Activated CD4-positive, alpha-beta T cell treated with anti-CD3 and anti-CD28 coated beads, Interleukin-2, amount 10 ng/mL, durations not matched to agents 7 days and 5 days (primary cell): ENCODE measurements at regions not wholly inside any gene's neighbourhood (a gene's known extent, or its start where the extent isn't known, plus 50 kb on each side); places are given as distances from the start of the nearest gene placed in this dataset.

Source experiments
- CTCF ChIA-PET: fragments of 350-600 bp; sonication (Branson Sonifier 250); formaldehyde crosslinking; loops from one replicate; lab custom pipeline; 2021; ENCODE audit warnings: antibody characterized with exemption; lab: Charles Lee
- POLR2A ChIA-PET: fragments of 350-600 bp; sonication (Branson Sonifier 250); formaldehyde crosslinking; loops from one replicate; lab custom pipeline; 2021; ENCODE audit warnings: antibody characterized with exemption; lab: Charles Lee
- DNase-seq: peaks from one replicate; pipeline ENCODE4 v3.0.0-alpha.2; 2020
- H3K27ac Mint-ChIP-seq: one replicate; pipeline ENCODE4 v1.8.0; 2021; ENCODE audit warnings: mild to moderate bottlenecking, moderate library complexity, mixed read lengths
- H3K27me3 Mint-ChIP-seq: one replicate; pipeline ENCODE4 v1.8.0; 2021; ENCODE audit warnings: mixed read lengths
- H3K36me3 Mint-ChIP-seq: one replicate; pipeline ENCODE4 v1.8.0; 2021; ENCODE audit warnings: low read depth, mixed read lengths
- H3K4me1 Mint-ChIP-seq: one replicate; pipeline ENCODE4 v1.8.0; 2021; ENCODE audit warnings: mixed read lengths
- H3K4me3 Mint-ChIP-seq: one replicate; pipeline ENCODE4 v1.8.0; 2021; ENCODE audit warnings: mild to moderate bottlenecking, moderate library complexity, mixed read lengths
- H3K9me3 Mint-ChIP-seq: one replicate; pipeline ENCODE4 v1.8.0; 2021; ENCODE audit warnings: mixed read lengths

DNA sequence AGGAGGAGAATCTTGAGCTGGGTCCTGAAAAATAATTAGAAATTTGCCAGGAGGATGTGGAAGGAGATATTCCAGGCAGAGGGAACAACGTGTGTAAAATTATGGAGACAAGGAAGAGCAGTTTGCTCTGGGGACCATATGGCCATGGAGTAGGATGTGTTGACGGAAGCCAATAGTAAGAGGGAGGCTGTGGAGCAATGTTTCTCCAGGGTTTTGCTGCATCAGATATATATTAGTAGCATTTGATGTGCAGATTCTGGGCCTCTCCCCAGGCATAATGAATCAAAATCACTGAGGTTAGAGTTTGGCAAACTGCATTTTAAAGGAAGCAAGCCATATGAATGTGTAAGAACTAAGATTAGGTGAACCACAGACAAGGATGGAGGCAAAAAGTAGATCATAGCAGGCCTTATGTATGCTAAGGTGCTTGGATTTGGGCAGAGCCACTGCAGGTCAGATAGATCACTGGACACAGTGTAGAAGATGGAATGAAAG is 192.9 kb upstream of the IL12A start:
- H3K4me1 Mint-ChIP-seq, result no peaks in the 10 kb centered on the region
- CTCF ChIA-PET, result no interaction called here
- no peak overlapping the region for H3K4me3 Mint-ChIP-seq
- H3K36me3 Mint-ChIP-seq, result no peaks in the 10 kb centered on the region
- H3K27ac Mint-ChIP-seq, result no peak overlapping the region
- H3K27me3 Mint-ChIP-seq, result no peaks in the 10 kb centered on the region
- no peak for DNase-seq
- POLR2A ChIA-PET, result no interaction called here
- no peaks in the 10 kb centered on the region for H3K9me3 Mint-ChIP-seq

DNA sequence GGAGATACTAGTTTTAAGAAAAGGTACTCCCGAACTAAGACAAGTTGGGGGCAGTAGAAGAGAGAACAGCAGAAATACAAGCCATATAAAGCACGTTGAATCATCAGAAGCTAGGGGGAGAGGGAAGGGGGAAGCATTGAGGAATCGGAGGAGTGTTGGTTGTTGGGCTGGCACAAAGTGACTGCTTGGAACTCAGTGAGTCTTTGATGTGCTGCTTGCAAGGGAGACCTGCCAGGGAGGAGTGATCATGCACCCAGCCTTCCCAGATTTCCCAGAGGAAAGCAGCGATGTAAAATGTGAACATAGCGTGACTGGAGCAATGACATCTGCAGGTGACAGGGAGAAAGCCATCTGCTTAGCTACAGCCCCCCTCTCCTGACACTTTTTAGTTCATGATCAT is 192.4 kb upstream of the IL12A start:
- Mint-ChIP-seq H3K4me3 (no peak overlapping the region), H3K27ac (no peak overlapping the region), H3K27me3 (no peaks in the 10 kb centered on the region), H3K4me1 (no peaks in the 10 kb centered on the region), H3K9me3 (no peaks in the 10 kb centered on the region), H3K36me3 (no peaks in the 10 kb centered on the region)
- CTCF ChIA-PET, result no interaction called here
- DNase-seq, result no peak
- POLR2A ChIA-PET, result no interaction called here

DNA sequence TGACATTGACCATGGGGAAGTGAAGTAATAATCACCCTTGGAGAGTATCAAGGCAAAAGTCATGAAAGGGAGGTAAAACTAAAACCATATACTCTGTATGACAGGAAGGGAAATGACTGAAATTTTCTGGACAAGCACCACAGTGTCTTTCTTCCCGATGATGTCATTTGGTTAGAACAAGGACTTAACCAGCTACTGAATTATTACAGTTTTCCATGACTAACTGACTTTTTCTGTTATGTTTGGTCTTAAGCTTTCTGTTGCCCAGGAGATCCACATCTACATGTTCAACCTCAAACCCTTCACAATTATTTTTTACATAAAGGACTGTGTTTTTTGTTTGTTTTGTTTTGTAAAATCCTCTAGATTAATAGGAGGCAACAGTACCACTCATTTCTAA is 191.9 kb upstream of the IL12A start:
- H3K9me3 Mint-ChIP-seq, result no peaks in the 10 kb centered on the region
- H3K36me3 Mint-ChIP-seq, result no peaks in the 10 kb centered on the region
- no peaks in the 10 kb centered on the region for H3K4me1 Mint-ChIP-seq
- ChIA-PET POLR2A (no interaction called here), CTCF (no interaction called here)
- no peak for DNase-seq
- no peaks in the 10 kb centered on the region for H3K27me3 Mint-ChIP-seq
- H3K27ac Mint-ChIP-seq, result no peak overlapping the region
- no peak overlapping the region for H3K4me3 Mint-ChIP-seq

DNA sequence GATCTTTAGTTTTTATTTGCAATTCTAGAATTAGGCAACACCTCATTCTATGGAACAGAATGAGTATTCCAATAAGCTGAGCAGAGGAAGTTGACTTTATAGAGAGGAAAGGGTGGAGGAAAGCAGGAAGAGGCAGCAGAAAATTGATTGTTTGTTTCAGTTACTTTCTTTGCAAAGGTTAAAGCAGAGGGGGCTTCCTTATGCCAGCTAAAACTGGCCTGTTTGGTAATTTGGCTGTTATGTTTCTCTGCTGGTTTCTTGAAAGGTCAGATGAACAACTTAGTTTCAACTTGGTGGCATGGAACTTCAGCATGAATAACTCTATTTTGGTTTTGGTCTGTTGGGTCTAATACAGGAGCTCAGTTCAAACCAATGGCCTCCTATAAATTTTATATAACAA is 190.9 kb upstream of the IL12A start:
- Mint-ChIP-seq H3K4me3 (no peak overlapping the region), H3K4me1 (no peaks in the 10 kb centered on the region), H3K36me3 (no peaks in the 10 kb centered on the region), H3K9me3 (no peaks in the 10 kb centered on the region), H3K27me3 (peaks cover 5% of the 10 kb centered on the region), H3K27ac (no peak overlapping the region)
- CTCF ChIA-PET, result no interaction called here
- POLR2A ChIA-PET, result no interaction called here
- DNase-seq, result no peak

DNA sequence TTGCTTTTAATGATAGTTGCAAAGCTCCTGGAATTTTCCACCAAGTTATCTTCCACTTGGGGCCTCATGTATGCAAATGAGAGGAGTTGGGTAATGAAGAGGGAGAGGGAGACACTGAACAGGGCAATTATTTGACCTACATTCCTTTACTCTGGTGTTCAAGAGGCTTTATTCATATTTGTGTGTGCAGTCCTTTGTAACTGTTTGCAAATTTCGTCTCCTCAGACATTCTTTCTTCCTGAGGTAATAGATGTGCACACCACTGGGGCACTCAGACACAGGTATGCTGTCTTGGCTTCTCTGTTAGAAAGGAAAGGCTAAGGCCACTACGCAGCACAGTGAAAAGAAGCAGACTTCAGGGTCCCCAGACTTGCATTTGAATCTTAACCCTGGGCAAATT is 189.7 kb upstream of the IL12A start:
- H3K4me3 Mint-ChIP-seq, result no peak overlapping the region

DNA sequence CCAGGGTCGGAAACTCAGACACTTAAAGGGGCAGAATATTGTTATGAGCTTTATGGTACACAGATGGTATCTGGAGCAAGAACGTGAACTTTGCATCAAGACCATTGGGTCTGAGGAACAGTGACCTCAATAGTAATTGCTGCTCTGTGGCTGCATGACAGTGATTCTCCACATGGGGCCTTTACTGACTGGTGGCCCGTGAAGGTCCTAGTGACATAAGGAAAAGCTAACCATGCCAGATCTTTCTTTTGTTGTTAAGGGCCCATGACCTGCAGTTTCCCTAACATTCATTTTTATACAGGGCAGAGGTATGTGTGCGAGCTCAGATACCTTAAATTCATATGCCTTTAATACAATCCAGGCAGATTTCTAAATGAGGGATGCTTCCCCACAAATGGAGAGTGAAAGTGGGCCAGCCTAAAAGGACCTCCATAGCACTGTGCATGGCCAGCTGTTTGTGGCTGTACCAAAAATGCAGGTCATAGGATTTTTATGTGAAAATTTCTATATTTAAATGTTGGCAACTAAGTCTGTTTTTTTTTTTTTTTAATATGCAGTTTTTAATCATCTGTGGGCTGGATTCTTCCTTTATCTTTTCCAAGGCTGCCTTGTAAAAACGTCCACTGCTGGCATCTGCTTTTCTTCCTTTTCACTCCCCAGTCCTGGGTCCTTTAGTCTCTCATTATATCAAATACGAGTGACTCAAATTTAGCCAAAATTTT is 188.0 kb upstream of the IL12A start:
- Mint-ChIP-seq H3K27ac (no peak overlapping the region), H3K4me1 (no peaks in the 10 kb centered on the region), H3K36me3 (no peaks in the 10 kb centered on the region), H3K4me3 (no peak overlapping the region), H3K9me3 (no peaks in the 10 kb centered on the region), H3K27me3 (peaks cover 10% of the 10 kb centered on the region)
- no peak for DNase-seq
- ChIA-PET POLR2A (no interaction called here), CTCF (no interaction called here)

More for the DNA sequence above, 189.7 kb upstream of the IL12A start:
- Mint-ChIP-seq H3K9me3 (no peaks in the 10 kb centered on the region), H3K27ac (no peak overlapping the region), H3K27me3 (peaks cover 10% of the 10 kb centered on the region), H3K4me1 (no peaks in the 10 kb centered on the region), H3K36me3 (no peaks in the 10 kb centered on the region)
- CTCF ChIA-PET, result no interaction called here
- POLR2A ChIA-PET, result no interaction called here
- no peak for DNase-seq

DNA sequence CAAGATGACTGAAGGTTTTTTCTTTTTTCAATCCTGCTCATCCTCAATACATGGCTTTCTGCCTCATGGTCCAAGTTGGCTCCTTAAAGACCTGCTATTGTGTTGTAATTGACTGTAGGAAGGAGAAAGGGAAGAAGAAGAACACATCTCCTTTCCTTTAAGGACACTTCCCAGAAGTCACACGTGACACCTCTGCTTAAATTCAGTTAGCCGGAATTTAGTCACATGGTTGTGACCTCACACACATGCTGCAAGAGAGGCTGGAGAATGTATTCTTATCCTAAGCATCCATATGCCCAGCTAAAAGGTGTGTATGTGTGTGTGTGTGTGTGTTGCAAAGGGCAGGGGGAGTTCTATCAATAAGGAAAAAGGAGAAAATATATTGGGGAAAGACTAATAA is 185.8 kb upstream of the IL12A start:
- Mint-ChIP-seq H3K27ac (no peak overlapping the region), H3K4me1 (no peaks in the 10 kb centered on the region), H3K4me3 (no peak overlapping the region), H3K27me3 (peaks cover 12% of the 10 kb centered on the region), H3K36me3 (no peaks in the 10 kb centered on the region), H3K9me3 (no peaks in the 10 kb centered on the region)
- ChIA-PET CTCF (no interaction called here), POLR2A (no interaction called here)
- DNase-seq, result no peak

DNA sequence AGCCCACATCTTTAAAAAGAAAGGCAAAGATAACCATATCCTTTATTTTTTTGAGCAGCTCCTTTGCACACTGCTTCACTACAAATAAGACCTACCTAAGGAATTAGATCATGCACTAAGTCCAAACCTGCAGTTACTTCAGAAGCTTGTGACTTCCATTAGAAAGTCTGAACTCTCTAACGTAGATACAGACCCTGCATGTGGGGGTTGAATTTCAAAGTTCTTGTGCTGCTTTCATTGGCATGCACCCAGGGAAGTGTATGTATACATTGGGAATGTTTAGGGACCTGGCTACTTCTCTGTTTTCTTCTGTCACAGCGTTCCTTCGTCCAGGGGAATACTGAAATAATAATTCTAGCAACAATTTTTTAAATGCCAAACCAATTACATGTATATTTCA is 185.2 kb upstream of the IL12A start:
- H3K9me3 Mint-ChIP-seq, result no peaks in the 10 kb centered on the region
- peaks cover 12% of the 10 kb centered on the region for H3K27me3 Mint-ChIP-seq
- H3K4me3 Mint-ChIP-seq, result no peak overlapping the region
- H3K36me3 Mint-ChIP-seq, result no peaks in the 10 kb centered on the region
- no peak for DNase-seq
- CTCF ChIA-PET, result no interaction called here
- H3K4me1 Mint-ChIP-seq, result no peaks in the 10 kb centered on the region
- H3K27ac Mint-ChIP-seq, result no peak overlapping the region
- POLR2A ChIA-PET, result no interaction called here

DNA sequence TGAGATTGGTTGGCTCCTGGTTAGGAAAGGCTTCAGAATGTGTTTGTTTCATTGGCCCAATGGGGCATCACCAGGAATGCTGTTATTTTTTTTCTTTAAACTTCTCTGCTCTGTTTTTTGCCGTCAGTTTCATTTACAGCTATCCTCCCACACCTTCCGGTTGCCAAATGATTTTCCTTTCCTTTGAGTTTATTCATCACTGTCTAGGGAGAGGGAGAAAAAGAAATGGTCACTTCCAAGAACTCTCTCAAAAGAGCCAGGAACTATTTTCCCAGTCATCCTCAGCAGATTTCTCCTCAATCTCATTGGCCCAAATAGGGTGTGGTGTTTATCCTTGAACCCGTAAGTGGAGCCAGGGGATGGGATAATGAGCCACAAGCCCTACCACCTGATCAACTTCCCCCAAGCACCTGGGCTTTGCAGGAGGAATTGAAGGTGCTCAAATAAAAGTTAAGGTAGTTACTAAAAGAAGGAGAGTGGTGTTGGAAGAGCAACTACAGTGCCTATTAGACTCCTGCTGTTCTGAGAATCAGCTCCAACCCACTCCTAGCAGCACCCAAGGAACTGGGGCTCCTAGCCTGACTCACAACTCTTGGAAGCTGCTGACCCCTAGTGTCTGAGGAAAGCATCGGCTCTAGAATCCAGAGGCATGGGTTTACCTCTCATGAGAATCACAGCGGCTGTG is 183.8 kb upstream of the IL12A start:
- DNase-seq, result peak; percentile 47
- Mint-ChIP-seq H3K27me3 (peaks cover 12% of the 10 kb centered on the region), H3K36me3 (no peaks in the 10 kb centered on the region), H3K27ac (no peak overlapping the region), H3K9me3 (no peaks in the 10 kb centered on the region), H3K4me3 (no peak overlapping the region), H3K4me1 (no peaks in the 10 kb centered on the region)
- CTCF ChIA-PET, result interaction anchor here (0.6 kb wide), 1 partner anchor 875 kb away, joined by 3 read pairs; no protein-coding TSS in a partner anchor
- POLR2A ChIA-PET, result no interaction called here

DNA sequence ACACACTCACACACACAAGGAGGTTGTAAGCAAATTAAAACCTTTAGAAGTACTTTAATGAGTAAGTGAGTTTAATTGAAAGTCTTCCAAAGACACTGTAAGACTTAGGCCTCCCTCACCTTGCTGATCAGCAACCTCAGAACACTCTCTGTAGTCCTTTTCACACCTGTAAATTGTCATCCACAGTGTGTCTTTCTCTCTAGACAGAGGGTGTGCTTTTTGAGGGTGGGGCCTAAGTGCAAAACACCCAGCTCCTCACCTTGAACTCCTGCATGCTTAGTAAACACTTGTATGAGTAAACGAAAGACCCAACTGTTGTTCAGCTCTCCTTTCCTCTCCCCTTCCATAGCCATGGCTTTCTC is 183.2 kb upstream of the IL12A start:
- Mint-ChIP-seq H3K27me3 (peaks cover 12% of the 10 kb centered on the region), H3K36me3 (no peaks in the 10 kb centered on the region), H3K27ac (no peak overlapping the region), H3K4me3 (no peak overlapping the region), H3K4me1 (no peaks in the 10 kb centered on the region), H3K9me3 (no peaks in the 10 kb centered on the region)
- ChIA-PET CTCF (no interaction called here), POLR2A (no interaction called here)
- DNase-seq, result no peak

DNA sequence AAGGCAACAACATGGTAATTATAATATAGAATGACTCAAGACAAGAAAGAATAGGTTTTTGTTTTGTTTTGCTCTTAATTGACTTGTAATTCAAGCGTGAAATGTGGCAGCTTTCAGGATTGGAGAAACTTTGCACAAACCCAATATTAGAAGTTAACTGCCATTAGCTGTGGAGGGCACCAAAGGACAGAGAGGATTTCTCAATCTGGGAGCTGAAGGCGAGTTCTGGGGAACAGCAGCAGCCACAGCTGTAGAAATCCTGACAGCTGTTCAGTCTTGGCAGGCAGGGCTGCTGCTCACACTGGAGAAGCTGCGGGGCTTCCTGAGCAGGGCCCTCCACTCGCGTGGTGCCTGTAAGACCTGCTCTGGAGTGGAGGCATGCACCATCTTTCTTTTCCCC is 182.2 kb upstream of the IL12A start:
- H3K27me3 Mint-ChIP-seq, result peaks cover 12% of the 10 kb centered on the region
- H3K36me3 Mint-ChIP-seq, result no peaks in the 10 kb centered on the region
- ChIA-PET CTCF (interaction anchor here (0.6 to 0.7 kb wide), 2 partner anchors 117 to 965 kb away, joined by 3 read pairs; no protein-coding TSS in a partner anchor), POLR2A (no interaction called here)
- no peaks in the 10 kb centered on the region for H3K4me1 Mint-ChIP-seq
- H3K9me3 Mint-ChIP-seq, result no peaks in the 10 kb centered on the region
- no peak overlapping the region for H3K27ac Mint-ChIP-seq
- DNase-seq, result no peak
- no peak overlapping the region for H3K4me3 Mint-ChIP-seq

DNA sequence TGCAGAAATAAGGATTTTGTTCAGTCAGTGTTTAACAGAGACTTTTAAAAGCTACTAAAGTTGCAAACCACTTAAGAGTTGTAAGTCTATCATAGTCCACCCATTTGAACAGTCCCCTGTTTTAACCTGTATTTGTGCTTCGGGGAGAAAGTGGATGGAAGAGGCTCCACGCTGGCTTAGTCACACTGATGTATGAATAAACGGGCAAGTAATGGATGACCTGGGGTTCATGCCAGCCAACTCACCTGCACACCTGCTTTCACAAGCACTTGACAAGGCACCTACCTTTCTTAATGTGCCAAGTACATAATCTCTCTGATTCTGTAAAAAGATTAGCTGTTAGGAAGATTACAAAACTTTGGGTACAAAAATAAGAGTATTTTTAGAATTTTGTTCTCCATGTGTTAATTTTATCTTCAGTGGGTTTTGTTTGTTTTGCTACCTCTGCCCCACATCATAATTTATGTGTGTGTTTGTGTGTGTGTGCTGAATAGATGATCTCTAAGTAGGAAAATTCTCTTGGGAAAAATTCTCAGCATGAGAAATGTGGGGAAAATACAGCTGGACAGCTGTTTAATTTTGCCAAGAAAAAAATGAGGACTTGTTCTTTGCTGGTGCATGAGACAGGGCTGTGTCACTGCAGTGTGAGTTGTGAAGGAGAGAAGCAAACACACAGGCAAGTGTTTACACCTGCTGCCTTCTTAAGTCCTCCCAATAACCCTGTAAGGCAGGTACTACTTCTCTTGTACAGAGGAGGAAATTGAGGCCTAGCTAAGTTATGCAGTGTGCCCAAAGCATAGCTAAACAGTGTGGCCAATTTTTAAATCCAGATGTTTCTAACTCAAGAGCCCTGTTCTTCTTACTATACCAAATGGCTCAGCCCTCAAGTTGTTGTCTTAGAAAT is 181.2 kb upstream of the IL12A start:
- H3K27ac Mint-ChIP-seq, result no peak overlapping the region
- H3K36me3 Mint-ChIP-seq, result no peaks in the 10 kb centered on the region
- DNase-seq, result no peak
- CTCF ChIA-PET, result interaction anchor here (1.1 kb wide), 1 partner anchor 12 kb away, joined by 3 read pairs; no protein-coding TSS in a partner anchor
- peaks cover 12% of the 10 kb centered on the region for H3K27me3 Mint-ChIP-seq
- H3K4me3 Mint-ChIP-seq, result no peak overlapping the region
- no peaks in the 10 kb centered on the region for H3K4me1 Mint-ChIP-seq
- POLR2A ChIA-PET, result no interaction called here
- H3K9me3 Mint-ChIP-seq, result no peaks in the 10 kb centered on the region
